ENCODE measurements at regions not wholly inside any gene's neighbourhood (a gene's known extent, or its start where the extent isn't known, plus 50 kb on each side); places are given as distances from the start of the nearest gene placed in this dataset.

DNA sequence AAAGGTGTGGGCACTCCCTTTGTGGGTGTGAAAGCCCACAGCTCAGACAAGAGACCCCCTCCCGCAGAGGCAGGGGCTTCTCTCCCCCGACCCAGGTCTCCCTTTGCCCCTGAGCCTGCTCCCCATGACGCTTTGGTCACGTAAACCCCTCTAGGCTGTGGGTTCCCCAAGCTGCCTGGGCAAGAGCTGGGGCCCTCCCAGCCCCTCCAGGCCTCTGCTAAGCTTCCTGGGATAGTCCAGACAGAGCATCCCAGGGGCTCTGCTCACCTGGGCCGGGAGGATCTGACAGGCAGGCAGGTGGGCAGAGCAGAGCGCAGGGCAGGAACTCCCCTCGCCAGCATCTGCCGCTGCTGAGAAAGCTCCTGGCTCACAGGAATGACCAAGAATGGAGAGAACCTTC lies 177.3 kb downstream of the BANP start (continued):
- TF ChIP-seq CHD7 (IDR thresholded peaks at IDR 0.05; ENCODE audit: insufficient replicate concordance, low read length) (no peak), SRF (IDR thresholded peaks at IDR 0.05; ENCODE audit: low read depth, low read length) (no peak)

Data from H1 (cell line).